Endothelial cell of umbilical vein (primary cell): ENCODE measurements at regions not wholly inside any gene's neighbourhood (a gene's known extent, or its start where the extent isn't known, plus 50 kb on each side); places are given as distances from the start of the nearest gene placed in this dataset.

Experiments used
- BruUV-seq: library from RNA; stranded (reverse); fragments of 400-500 nt; replicated peaks from 2 replicates; lab custom pipeline; 2021; lab: Mats Ljungman, UMichigan
- CTCF ChIA-PET: fragments of 300-600, 350-600 bp; sonication (Branson Sonifier 250); formaldehyde crosslinking; loops from one replicate; lab custom pipeline; 2021; ENCODE audit warnings: antibody characterized with exemption, inconsistent platforms; lab: Charles Lee
- POLR2A ChIA-PET: fragments of 300-600, 350-600 bp; sonication (Branson Sonifier 250); formaldehyde crosslinking; loops from one replicate; lab custom pipeline; 2021; ENCODE audit warnings: antibody characterized with exemption, inconsistent platforms; lab: Charles Lee
- DNase-seq: peaks from one replicate; pipeline ENCODE4 v3.0.0-alpha.2; 2011; ENCODE audit warnings: low read depth, low spot score
- FAIRE-seq: peaks from 2 replicates; lab custom pipeline; 2011; peaks lifted over from hg19 to GRCh38; lab: Jason Lieb, UNC
- H2AFZ ChIP-seq: 2 replicates; pipeline ENCODE4 v1.6.0; 2012; ENCODE audit warnings: low read depth, low read length, control low read depth, inconsistent platforms
- H3K27ac ChIP-seq: 2 replicates; pipeline ENCODE4 v1.5.1; 2011; ENCODE audit warnings: low read depth, mild to moderate bottlenecking, control low read depth, low read length, moderate library complexity; ENCODE audit not compliant: insufficient read depth
- H3K27me3 ChIP-seq, 2 experiments: 2 replicates each; pipeline versions ENCODE4 v1.6.0 to v1.6.1; 2011; ENCODE audit warnings: low read length in 2 of 2, mixed read lengths in 1 of 2; ENCODE audit not compliant: control insufficient read depth in 2 of 2, insufficient read depth in 2 of 2
- H3K36me3 ChIP-seq, 2 experiments: 2 replicates in 1 of 2; 3 replicates in 1 of 2; pipeline ENCODE4 v1.5.1; 2011; ENCODE audit warnings: low read length in 2 of 2, mild to moderate bottlenecking in 1 of 2, moderate library complexity in 1 of 2; ENCODE audit not compliant: control insufficient read depth in 2 of 2, insufficient read depth in 2 of 2; ENCODE audit errors: extremely low read depth in 1 of 2
- H3K4me1 ChIP-seq: 3 replicates; pipeline ENCODE4 v1.5.1; 2011; ENCODE audit warnings: mild to moderate bottlenecking, low read length; ENCODE audit not compliant: control insufficient read depth, insufficient read depth; ENCODE audit errors: extremely low read depth
- H3K4me2 ChIP-seq: 2 replicates; pipeline ENCODE4 v1.6.1; 2011; ENCODE audit warnings: low read length, control low read depth, mixed read lengths; ENCODE audit not compliant: insufficient read depth
- H3K4me3 ChIP-seq, 3 experiments: fragments of 200-600 bp in 1 of 3; sonication (generic), shearing (Covaris generic) in 1 of 3; replicated peaks in 1 of 3; 2 replicates each; pipeline ENCODE4 v1.5.1; 2011 to 2016; ENCODE audit warnings: control low read depth in 3 of 3, low read length in 3 of 3, mild to moderate bottlenecking in 2 of 3, inconsistent platforms in 1 of 3, low read depth in 1 of 3, moderate library complexity in 1 of 3; ENCODE audit not compliant: insufficient read depth in 1 of 3
- H3K79me2 ChIP-seq: 2 replicates; pipeline ENCODE4 v1.6.0; 2012; ENCODE audit warnings: low read length, inconsistent platforms; ENCODE audit not compliant: control insufficient read depth, insufficient read depth
- H3K9ac ChIP-seq: replicated peaks from 2 replicates; pipeline ENCODE3; 2011; ENCODE audit warnings: low read length, control low read depth; ENCODE audit not compliant: insufficient read depth; ENCODE audit errors: extremely low read depth
- H3K9me1 ChIP-seq: replicated peaks from 3 replicates; pipeline ENCODE4 v1.6.0; 2011; ENCODE audit warnings: mild to moderate bottlenecking, low read length; ENCODE audit not compliant: control insufficient read depth, insufficient read depth; ENCODE audit errors: extremely low read depth
- H3K9me3 ChIP-seq: replicated peaks from 2 replicates; pipeline ENCODE4 v1.5.1; 2012; ENCODE audit warnings: low read length, inconsistent platforms; ENCODE audit not compliant: control insufficient read depth, insufficient read depth
- H4K20me1 ChIP-seq: replicated peaks from 2 replicates; pipeline ENCODE3; 2011; ENCODE audit warnings: mild to moderate bottlenecking, low read length; ENCODE audit not compliant: control insufficient read depth, insufficient read depth; ENCODE audit errors: extremely low read depth
- CTCF ChIP-seq, 2 donors: IDR thresholded peaks; 1 replicate in 1 of 2; 2 replicates in 1 of 2; pipeline ENCODE4 v1.5.1; 2011; ENCODE audit warnings: low read length in 2 of 2, mild to moderate bottlenecking in 2 of 2, moderate library complexity in 2 of 2, control low read depth in 1 of 2, inconsistent platforms in 1 of 2, low read depth in 1 of 2; ENCODE audit not compliant: insufficient read depth in 1 of 2; ENCODE audit errors: extremely low read depth in 1 of 2
- EZH2 ChIP-seq: IDR thresholded peaks from 2 replicates; pipeline ENCODE4 v1.6.1; 2012; ENCODE audit warnings: borderline replicate concordance, low read depth, mild to moderate bottlenecking, moderate library complexity, low read length, inconsistent platforms; ENCODE audit not compliant: severe bottlenecking
- FOS ChIP-seq: IDR thresholded peaks from 2 replicates; pipeline ENCODE4 v1.6.1; 2011; ENCODE audit warnings: mild to moderate bottlenecking, low read length, moderate library complexity, borderline replicate concordance; ENCODE audit not compliant: insufficient read depth
- GATA2 ChIP-seq: IDR thresholded peaks from 2 replicates; pipeline ENCODE4 v1.7.0; 2011; ENCODE audit warnings: low read depth, mild to moderate bottlenecking, moderate library complexity, mixed read lengths, low read length; ENCODE audit not compliant: insufficient read length, insufficient read depth
- JUN ChIP-seq: IDR thresholded peaks from 2 replicates; pipeline ENCODE4 v1.6.1; 2011; ENCODE audit warnings: borderline replicate concordance, low read depth; ENCODE audit not compliant: insufficient read length, insufficient read depth
- MAX ChIP-seq: IDR thresholded peaks from 2 replicates; pipeline ENCODE4 v1.6.1; 2011; ENCODE audit not compliant: insufficient read depth, insufficient read length
- MYC ChIP-seq: IDR thresholded peaks from one replicate; pipeline ENCODE4 v1.6.1; 2011; ENCODE audit warnings: mild to moderate bottlenecking, low read depth, low read length
- POLR2A ChIP-seq: IDR thresholded peaks from 2 replicates; pipeline ENCODE4 v1.6.1; 2012; ENCODE audit warnings: low read depth, mild to moderate bottlenecking, control low read depth, low read length
- POLR2AphosphoS5 ChIP-seq: IDR thresholded peaks from 2 replicates; pipeline ENCODE4 v1.6.1; 2012; ENCODE audit warnings: low read depth, mild to moderate bottlenecking, control low read depth, low read length, moderate library complexity; ENCODE audit not compliant: insufficient read depth
- dilution Hi-C: fragments of 300-500 bp; cut with MboI; formaldehyde crosslinking; loops from one replicate; pipeline ENCODE4 v1.15.0; 2019; ENCODE audit warnings: low sequenced_read_pairs; ENCODE audit not compliant: extremely low pct_ligation_motif_present
- intact Hi-C: fragments of 100-400 bp; cut with micrococcal nuclease; formaldehyde crosslinking; loops from one replicate; pipeline ENCODE4 v1.10.0; 2022

GRCh38 chr14:29111554-29111953 is 345.0 kb downstream of the FOXG1 start:
- Histone ChIP-seq H2AFZ (peak overlapping the region; percentile 7), H3K9ac (no peak overlapping the region), H3K4me2 (peak overlapping the region; percentile 2), H3K9me3 (no peaks in the 10 kb centered on the region), H3K27me3 (no peaks in the 10 kb centered on the region), H3K27ac (no peak overlapping the region), H4K20me1 (no peaks in the 10 kb centered on the region), H3K4me1 (no peaks in the 10 kb centered on the region), H3K36me3 (no peaks in the 10 kb centered on the region), H3K9me1 (no peaks in the 10 kb centered on the region), H3K79me2 (no peaks in the 10 kb centered on the region), H3K4me3 (no peak overlapping the region)
- DNase-seq (peak; percentile 10), FAIRE-seq (no peak)
- intact Hi-C loops = no loop called here
- ChIA-PET POLR2A (no interaction called here), CTCF (interaction anchor here (1.3 kb wide), 1 partner anchor 14 kb away, joined by 5 read pairs; no protein-coding TSS in a partner anchor)
- TF ChIP-seq EZH2 = no peak
- no peak for TF ChIP-seq JUN
- TF ChIP-seq POLR2AphosphoS5 = no peak
- TF ChIP-seq POLR2A = no peak
- no peak for TF ChIP-seq CTCF (IDR thresholded peaks at IDR 0.05; ENCODE audit: extremely low read depth in 1 of 2, insufficient read depth in 1 of 2, low read depth in 1 of 2, low read length in 2 of 2)
- no peak for TF ChIP-seq GATA2
- TF ChIP-seq FOS = no peak
- TF ChIP-seq MYC = no peak
- no peak for TF ChIP-seq MAX
- dilution Hi-C loops = no loop called here
- BruUV-seq = no TSS peak
